H1 (cell line): ENCODE measurements at regions not wholly inside any gene's neighbourhood (a gene's known extent, or its start where the extent isn't known, plus 50 kb on each side); places are given as distances from the start of the nearest gene placed in this dataset.

Experiments used
- BCL11A ChIP-seq, 2 experiments: IDR thresholded peaks; one replicate each; pipeline ENCODE4 v1.6.1; 2011; ENCODE audit warnings: low read depth in 2 of 2, low read length in 2 of 2, mild to moderate bottlenecking in 2 of 2
- CTCF ChIP-seq, 3 experiments: IDR thresholded peaks; 1 replicate in 2 of 3; 2 replicates in 1 of 3; pipeline versions ENCODE4 v1.5.1 to v1.6.1; 2011; ENCODE audit warnings: low read length in 3 of 3, mild to moderate bottlenecking in 3 of 3, inconsistent platforms in 2 of 3, low read depth in 1 of 3, moderate library complexity in 1 of 3; ENCODE audit not compliant: insufficient read depth in 1 of 3; ENCODE audit errors: control extremely low read depth in 1 of 3
- GTF2F1 ChIP-seq: IDR thresholded peaks from 2 replicates; pipeline ENCODE4 v1.6.1; 2012; ENCODE audit warnings: low read depth, low read length, improper control_type of control experiment, borderline replicate concordance
- TF ChIP-seq, protein P1 (sequence below): IDR thresholded peaks from 2 replicates; pipeline ENCODE4 v1.6.1; 2011; ENCODE audit warnings: low read length, improper control_type of control experiment

DNA sequence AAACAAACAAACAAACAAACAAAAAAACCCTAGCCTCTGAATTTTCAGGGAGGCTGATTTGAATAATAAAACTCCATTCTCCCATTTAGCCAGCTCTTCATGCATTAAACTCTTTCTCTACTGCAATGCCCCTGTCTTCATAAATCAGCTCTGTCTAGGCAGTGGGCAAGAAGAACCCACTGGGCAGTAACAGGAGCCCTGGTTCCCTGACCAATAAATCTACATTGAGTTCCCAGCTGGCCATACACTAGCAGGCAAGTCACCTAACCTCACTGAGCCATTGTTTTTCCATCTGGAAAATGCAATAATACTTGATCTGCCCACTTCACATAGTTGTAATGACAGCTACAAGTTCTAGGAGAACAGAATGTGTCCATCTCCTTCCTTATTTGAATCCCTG is 57.6 kb upstream of the YPEL5 start:
- TF ChIP-seq BCL11A (IDR thresholded peaks at IDR 0.05; ENCODE audit: low read depth in 2 of 2, low read length in 2 of 2), result no peak
- TF ChIP-seq GTF2F1, result no peak
- TF ChIP-seq, protein P1, sequence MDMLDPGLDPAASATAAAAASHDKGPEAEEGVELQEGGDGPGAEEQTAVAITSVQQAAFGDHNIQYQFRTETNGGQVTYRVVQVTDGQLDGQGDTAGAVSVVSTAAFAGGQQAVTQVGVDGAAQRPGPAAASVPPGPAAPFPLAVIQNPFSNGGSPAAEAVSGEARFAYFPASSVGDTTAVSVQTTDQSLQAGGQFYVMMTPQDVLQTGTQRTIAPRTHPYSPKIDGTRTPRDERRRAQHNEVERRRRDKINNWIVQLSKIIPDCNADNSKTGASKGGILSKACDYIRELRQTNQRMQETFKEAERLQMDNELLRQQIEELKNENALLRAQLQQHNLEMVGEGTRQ, result no peak
- no peak for TF ChIP-seq CTCF (IDR thresholded peaks at IDR 0.05; ENCODE audit: control extremely low read depth in 1 of 3, insufficient read depth in 1 of 3, low read depth in 1 of 3, low read length in 3 of 3)
